Fibroblast of skin of left quadriceps (primary cell): ENCODE measurements at regions not wholly inside any gene's neighbourhood (a gene's known extent, or its start where the extent isn't known, plus 50 kb on each side); places are given as distances from the start of the nearest gene placed in this dataset.
"Not testable (repeated sequence)": the region's sequence is repeated elsewhere in the genome, so short reads cannot be mapped to it uniquely, and the experiment has no call there.

ENCODE experiments used
- DNase-seq, 2 experiments: peaks; one replicate each; pipeline ENCODE4 v3.0.0-alpha.2; 2013; ENCODE audit warnings: low read depth in 2 of 2

DNA sequence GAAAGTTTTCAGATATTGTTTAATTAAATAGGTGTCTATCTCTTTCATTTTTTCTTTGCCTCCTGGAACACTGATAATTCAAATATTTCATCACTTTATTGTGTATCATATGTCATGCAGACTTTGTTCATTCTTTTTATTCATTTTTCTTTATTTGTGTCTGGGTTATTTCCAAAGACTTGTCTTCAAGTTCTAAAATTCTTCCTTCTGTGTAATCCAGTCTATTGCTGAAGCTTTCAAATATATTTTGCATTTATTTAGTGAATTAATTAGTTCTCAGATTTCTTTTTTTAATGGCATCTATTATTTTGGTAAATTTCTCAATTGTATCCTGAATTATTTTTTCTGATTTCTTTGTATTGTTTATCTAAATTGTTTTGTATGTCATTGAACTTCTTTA lies 70.1 kb downstream of the ZNF330 start:
- DNase-seq: no peak

DNA sequence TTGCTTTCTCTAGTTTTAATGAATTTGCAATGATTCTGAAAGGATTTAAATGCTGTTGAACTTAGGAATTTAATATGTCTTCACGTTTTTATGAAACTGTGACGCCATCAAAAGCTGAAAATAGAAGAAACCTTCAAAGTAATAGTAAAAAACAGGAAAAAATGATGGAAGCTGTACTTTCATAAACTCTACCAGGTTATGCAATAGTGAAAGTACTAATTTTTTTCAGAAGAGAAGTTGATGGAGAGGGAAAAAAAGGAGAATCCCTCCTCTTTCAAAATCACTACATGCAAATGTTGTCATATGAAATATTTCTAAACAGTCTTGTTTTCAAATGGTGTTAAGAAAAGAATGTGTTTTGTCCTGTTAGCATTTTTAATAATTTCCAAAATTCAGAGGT lies 73.6 kb downstream of the ZNF330 start:
- DNase-seq: no peak

DNA sequence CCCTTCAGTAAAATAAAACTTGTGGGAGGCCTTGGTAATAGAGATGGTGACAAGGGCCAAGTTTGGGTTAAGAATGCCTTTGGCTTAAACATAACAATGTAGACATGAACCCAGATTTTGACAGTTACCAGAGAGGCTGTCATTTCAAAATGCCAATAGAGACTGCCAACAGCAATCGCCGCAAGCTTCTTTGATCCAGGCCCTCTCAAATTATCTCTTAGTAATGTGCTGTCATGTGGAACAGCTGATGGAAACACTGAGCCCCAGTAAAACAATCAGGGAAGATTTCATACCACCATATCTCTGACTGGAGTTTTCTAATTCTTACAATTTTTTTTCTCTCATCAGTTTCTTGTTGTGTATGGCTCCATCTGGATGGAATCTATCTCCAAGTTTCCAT lies 80.5 kb downstream of the ZNF330 start:
- DNase-seq: no peak

DNA sequence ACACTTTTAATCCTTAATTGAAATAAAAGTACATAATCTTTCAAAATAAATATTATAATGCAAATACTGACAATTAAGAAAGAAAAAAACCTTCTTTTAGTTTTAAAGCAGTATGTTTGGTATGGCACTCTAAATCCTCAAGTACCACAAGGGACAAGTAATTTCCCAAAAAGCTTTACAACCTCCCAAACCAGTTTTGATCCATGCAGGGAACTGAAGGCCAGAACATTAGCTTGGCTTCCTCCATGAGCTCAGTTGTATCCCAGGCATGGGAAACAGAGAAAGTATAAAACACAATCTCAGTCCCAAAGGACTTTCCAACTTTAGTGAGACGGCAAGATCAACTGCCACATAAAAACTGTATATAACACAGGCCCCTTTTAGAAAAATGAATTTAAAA lies 82.2 kb downstream of the ZNF330 start:
- DNase-seq: no peak

DNA sequence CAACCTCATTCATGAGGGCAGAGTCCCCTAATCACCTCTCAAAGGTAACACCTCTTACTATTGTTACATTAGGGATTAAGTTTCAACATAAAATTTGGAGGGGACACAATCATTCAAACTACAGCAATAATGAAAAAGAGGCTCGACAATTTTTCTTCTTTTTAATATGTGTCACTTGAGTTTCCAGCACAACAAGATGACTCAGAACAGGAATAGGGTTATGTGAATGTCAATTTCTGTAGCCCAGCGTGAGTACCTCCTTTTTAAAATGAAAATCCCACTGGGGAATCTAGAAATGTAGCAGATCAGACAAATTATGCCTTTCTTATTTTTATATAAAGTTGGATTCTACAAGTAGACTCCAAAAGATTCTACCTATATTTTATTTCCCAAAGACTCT lies 83.7 kb downstream of the ZNF330 start:
- no peak for DNase-seq

DNA sequence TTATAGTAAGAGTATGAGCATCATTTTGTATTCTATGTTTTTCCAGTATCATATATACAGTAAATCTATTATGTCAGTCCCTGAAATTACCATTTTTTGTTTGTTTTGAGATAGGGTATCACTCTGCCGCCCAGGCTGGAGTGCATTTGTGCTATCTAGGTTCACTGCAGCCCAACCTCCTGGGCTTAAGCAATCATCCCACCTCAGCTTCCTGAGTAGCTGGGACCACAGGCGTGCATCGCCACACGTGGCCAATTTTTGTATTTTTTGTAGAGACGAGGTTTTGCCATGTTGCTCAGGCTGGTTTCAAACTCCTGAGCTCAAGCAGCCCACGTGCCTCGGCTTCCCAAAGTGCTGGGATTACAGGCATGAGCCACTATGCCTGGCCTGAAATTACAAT lies 85.6 kb downstream of the ZNF330 start:
- no peak for DNase-seq

DNA sequence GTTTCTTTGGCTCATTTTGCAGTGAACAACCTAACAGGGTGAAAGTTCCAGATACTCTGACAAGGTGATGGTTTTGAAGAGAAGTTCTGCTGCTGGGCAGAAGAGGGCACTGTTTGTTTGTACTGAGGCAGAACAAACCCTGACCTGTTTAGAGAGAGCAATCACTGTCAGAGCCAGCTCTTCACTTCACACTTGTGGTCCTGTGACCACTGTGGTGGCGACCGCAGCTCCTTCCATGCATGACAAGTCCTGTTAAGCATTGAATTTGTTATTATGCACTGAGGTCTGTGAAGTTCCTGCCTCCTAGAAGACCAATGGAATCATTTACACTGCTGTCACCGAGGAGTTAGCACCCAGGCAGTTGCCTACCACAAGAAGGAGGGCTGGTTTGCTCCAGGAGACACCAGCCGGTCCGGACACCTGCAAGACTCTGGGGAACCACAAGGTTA lies 86.6 kb downstream of the ZNF330 start:
- DNase-seq: peak; percentile 20 to 36

DNA sequence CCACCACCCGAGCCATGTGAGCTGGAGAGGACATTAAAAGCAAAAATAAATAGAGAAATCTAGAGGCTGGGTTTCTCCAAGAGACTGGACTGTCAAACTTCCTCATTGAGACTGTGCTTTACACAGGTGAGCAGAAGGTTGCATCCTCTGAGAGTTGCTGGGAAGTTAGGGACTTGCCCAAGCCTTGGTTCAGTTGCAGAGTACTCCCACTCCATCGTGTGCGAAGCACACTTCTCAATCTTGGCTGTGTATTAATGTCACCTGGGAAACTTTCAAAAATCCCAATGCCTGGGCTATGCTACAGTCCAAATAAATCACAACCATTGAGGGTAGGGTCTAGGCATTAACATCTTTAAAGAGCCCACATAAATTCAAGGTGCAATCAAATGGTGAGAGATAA lies 89.2 kb downstream of the ZNF330 start:
- no peak for DNase-seq

DNA sequence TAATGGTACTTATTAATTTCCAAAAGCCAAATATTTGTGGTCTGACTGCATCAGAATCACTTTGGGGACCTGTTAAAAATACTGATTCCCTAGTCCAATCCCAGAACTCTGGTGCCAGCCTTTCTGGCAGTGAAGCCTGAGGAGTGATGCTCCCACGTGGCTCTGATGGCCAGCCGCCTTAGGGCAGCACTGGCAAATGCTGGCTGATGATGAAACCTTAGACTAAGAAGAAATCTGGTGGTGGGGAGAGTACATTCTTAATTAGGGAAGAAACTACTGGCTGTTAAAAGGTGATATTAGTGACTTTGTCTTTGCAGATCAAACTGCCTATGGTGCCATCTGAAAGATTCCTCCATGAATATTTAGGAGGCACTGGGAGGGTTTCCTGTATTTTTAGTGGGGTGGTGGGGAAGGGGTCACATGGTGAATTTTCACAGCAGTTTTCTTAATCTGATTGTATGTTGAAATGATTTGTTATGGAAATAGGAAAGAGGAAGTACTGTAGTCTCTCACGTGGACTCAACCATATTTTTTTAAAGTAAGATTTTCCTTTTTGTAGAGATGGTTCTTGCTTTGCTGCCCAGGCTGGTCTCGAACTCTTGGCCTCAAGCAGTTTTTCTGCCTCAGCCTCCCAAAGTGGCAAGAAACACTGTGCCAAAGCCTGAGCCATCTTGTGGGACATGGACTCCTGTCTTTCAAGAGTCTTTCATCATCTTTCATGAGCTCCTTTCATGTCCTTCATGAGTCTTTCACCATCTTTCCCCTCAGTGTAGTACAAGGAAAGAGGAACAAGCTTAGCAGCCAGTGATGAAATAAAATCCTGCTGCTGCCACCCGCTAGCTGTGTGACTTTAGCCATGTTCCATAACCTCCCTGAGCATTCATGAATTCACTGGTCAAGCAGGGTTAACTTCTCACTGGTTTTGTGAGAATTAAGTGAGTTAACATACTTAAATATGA lies 90.8 kb downstream of the ZNF330 start:
- DNase-seq: no peak

DNA sequence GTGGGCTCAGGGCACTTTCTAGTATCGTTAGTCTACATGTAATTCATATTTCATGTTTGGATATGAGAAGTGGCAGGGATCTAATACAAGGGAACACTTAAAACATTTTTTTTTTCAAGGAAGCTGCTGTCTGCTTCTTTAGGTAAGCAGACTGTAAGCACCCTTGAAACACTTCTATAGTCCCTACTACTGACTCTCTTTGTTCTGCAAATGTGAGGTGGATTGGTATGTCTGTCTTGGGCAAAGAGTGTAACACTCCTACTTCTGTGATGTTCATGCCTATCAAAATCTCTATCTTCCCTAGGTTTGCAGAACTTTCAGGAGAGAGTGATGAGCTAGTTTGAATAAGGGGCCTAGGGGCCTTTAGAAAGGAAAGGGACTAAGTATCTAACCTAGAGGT lies 93.9 kb downstream of the ZNF330 start:
- no peak for DNase-seq

DNA sequence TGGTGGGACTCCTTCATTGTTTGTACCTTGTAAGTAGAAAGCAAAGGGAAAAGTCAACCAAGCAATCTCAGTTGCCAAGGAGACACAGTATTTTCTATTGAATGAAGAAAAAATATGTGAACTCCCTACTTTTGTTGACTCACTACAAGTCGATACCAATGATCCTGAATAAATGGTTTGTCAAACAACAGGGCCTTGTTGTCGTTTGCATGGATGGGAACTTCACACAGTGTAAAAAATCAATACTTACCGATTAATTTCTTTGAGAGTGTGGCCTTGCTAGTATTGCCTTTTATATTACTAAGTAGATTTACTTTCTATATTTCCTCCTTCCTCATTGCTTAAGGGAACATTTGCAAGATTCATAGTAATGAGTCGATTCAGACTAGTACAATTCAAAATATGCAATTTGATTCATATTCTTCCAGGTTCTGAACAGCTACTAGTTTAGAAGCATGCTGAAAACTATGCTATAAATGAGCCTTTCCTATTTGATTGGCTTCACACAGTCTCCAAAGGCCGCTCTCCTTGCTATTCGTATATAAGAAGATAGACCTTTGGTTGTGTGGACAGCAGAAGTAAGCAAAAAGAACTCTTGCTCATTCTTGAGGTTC lies 108.0 kb downstream of the ZNF330 start:
- peak; percentile 16 to 32 for DNase-seq

DNA sequence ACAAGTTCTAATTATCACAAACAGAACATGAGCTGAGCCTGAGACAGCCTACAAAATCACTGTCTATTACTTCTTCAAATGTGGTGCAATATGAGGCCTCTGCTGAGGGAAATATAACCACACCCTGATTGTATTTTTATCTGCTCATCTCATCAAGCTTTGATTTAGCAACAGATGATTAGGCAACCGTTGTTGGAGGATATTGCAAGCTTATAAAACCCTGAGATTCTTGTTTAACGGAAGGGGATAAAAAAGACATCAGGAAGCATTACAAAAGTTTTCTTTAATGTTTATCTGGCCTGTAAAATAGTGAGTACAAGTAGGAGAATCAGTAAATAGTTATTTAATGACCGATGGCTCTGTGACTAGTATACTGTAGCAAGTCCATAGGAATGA lies 108.5 kb downstream of the ZNF330 start:
- DNase-seq: peak; percentile 77 to 81

DNA sequence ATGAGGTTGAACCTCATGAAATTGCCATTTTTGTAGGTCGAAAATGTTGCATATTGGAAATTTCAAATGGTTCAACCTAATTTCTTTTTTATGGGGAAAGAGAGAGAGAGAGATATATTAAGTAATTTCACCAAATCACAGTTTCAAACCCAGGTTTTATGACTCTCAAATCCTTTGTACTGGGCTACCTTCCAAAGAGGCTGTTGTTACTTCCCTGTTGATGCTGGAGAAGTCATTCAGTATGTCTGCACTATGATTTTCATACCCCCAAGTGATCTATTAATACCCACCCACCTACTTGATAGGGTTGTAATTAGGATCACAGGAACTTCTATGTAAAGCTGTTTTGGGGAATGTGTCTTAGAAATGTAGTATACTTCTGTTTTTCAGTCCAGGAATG lies 109.9 kb downstream of the ZNF330 start:
- DNase-seq: no peak

DNA sequence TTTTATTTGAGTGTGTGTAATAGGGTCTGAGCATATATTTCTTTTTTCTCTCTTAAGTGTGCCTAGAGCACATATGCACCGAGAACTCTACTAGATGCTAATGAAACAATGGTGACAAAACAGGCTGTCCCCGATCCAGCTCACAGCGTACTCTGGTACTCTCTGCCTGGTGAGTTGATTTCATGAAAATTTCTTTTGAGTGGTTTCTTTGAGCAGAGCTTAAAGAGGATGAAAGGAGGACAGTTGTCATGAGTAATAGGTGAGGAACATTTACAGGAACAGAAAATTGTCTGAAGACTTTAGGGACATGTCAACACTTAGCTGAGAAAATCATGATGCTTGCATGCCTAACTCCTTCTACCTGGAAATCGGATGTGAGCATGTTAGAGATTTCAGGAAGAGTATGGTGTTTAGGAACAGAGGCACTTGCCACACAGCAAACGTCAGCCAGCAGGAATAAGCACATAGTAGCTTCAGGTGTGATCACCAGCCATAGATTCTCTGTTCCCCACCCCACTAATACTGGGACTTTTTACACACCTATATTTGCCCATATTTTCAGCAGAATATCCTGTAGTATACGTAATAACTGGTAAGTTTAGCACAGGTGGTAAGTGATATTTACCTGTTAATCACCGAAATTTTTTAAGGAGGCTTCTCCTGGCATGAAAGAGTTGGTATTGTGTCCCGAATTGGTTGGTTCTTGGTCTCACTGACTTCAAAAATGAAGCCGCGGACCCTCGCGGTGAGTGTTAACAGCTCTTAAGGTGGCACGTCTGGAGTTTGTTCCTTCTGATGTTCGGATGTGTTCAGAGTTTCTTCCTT lies 111.1 kb downstream of the ZNF330 start:
- DNase-seq: no peak

DNA sequence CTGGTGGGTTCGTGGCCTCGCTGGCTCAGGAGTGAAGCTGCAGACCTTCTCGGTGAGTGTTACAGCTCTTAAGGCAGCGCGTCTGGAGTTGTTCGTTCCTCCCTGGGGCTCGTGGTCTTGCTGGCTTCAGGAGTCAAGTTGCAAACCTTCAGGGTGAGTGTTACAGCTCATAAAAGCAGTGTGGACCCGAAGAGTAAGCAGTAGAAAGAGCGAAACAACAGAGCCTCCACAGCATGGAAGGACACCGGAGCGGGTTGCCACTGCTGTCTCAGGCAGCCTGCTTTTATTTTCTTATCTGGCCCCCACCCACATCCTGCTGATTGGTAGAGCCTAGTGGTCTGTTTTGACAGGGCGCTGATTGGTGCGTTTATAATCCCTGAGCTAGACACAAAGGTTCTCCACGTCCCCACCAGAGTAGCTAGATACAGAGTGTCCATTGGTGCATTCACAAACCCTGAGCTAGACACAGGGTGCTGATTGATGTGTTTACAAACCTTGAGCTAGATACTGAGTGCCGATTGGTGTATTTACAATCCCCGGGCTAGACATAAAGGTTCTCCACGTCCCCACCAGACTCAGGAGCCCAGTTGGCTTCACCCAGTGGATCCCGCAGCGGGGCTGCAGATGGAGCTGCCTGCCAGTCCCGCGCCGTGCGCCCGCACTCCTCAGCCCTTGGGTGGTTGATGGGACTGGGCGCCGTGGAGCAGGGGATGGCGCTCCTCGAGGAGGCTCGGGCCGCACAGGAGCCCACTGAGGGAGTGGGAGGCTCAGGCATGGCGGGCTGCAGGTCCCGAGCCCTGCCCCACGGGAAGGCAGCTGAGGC lies 111.9 kb downstream of the ZNF330 start:
- DNase-seq: not testable (repeated sequence)

DNA sequence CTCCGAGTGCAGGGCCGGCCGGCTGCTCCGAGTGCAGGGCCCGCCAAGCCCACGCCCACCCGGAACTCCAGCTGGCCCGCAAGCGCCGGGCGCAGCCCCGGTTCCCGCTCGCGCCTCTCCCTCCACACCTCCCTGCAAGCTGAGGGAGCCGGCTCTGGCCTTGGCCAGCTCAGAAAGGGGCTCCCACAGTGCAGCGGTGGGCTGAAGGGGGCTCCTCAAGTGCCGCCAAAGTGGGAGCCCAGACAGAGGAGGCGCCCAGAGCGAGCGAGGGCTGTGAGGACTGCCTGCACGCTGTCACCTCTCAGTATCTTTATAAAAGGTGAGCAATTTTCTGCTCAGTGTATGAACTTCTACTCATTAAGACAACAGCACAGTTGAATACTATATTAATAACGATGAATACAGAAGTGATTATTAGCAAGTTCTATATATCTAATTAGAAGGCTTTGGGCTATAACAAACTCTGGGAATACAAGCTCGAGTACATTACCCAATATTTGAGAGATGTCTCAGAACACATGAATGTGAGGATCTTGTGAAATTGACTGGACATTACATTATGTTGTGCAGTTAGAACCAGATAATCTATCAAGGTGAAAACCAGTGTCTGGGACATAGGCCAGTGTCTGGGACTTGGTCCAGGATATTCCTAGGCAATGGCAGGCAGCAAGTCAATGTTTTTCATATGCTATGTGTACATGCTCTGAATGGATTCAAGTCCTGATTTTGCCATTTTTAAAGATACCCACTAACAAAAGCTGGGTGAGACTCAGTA lies 112.9 kb downstream of the ZNF330 start:
- DNase-seq: peak; percentile 53 to 56

DNA sequence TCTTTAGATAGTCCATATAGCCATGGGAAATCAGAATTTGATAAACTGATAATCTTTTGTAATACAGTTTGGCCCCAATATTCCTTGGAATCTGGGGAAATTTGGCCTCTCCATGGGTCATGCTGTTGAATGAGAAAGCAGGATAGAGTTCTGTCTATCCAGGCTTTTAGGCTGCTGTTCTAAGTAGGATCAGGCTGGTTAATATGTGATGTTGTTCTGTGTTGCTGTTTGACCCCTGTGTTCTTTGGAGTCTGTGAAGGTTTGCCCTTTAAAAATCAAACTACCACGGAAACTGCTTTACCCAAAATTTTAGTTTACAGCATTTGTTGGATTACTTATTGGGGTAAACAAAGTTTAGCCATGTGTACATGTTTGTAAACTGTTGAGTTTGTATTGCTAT lies 114.5 kb downstream of the ZNF330 start:
- DNase-seq: no peak

DNA sequence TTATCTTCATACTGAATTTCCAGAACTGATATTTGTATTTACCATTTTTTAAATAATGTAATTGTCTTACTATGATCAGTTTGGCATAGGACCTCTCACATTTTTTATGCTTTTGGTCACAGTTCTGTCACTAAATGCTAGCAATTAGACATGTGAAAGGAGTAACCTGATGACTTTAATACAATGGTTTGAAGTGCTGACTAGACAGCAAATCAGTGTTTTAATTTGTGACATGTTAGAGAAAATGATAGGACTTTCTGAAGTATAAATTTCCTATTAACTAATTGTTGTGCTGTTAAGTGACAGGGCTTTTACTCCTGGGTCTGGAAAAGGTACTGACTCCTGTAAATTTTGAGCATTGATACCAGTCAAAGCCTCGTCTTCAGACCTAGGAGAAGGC lies 117.5 kb downstream of the ZNF330 start:
- DNase-seq: no peak

DNA sequence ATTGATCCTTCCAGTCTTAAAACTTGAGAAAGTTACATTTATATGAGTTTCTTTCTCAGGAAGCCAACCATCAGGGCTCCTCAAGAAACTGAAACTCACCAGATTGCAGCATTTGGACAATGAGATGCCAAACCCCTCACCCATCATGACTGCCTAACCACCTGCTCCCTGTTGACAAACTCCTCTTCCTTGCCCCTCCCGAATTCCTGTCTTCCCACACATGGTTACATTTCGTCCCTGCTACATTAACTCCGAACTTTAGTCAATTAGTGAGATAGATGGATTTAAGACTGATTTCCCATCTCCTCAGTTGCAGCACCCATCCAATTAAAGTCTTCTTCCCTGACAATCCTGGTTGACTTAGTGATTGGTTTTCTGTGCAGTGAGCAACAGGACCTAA lies 118.7 kb downstream of the ZNF330 start:
- no peak for DNase-seq

DNA sequence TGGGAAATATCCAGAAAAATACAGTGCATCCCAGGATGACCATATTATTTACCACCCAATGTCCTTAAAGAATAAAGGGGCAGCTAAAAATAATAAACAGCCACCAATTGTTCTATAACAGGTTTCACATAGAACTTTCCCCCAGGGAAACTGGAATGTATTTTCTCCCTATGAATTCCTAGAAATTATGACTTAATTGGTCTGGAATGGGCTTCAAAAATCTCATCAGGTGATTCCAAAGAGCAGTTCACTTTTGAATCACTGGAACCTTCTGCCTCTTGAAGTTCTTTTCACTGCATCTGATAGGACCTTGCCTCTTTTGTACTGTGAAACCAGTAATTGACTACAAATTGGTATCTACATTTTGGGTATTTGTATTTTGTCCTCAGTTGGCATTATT lies 119.3 kb downstream of the ZNF330 start:
- DNase-seq: no peak

DNA sequence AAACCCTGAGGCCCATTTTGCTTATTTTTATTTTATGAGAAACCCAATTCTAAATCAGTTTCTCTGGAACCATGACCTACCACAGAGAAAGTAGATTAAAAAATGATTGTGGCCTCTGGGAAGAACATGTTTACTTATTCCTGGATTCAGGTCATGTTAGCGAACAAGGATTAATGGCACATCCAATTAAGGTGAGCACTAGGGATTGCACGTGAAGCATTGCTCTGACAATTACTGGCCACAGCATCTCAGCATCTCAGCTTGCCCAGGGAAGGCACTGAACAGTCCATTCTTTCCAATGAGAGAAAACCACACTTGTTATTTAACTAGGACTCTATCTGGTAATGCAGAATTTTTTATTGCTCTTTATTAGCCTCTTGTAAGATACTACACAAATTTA lies 119.8 kb downstream of the ZNF330 start:
- DNase-seq: no peak
